Activated T-cell treated with anti-CD3 and anti-CD28 coated beads, Interleukin-2, amount 50 U/mL, for 72 hours (primary cell): ENCODE measurements at regions not wholly inside any gene's neighbourhood (a gene's known extent, or its start where the extent isn't known, plus 50 kb on each side); places are given as distances from the start of the nearest gene placed in this dataset.

Source experiments
- ATAC-seq, 2 donors: fragments of 150-1000 bp; cut with Tn5 transposase; replicated peaks in 1 of 2; 2 replicates each; pipeline ENCODE4 v1.10.0; 2021; ENCODE audit warnings: moderate library complexity in 2 of 2, mild to moderate bottlenecking in 1 of 2
- DNase-seq, 2 donors: peaks; one replicate each; pipeline ENCODE4 v3.0.0; 2021 to 2022; ENCODE audit warnings: mixed read lengths in 1 of 2
- H3K27ac Mint-ChIP-seq: one replicate; pipeline ENCODE4 v1.8.0; 2022; ENCODE audit warnings: mild to moderate bottlenecking, moderate library complexity, mixed read lengths
- H3K27me3 Mint-ChIP-seq: one replicate; pipeline ENCODE4 v1.8.0; 2022; ENCODE audit warnings: low read depth, mixed read lengths
- H3K36me3 Mint-ChIP-seq, 2 donors: one replicate each; pipeline ENCODE4 v1.8.0; 2022; ENCODE audit warnings: mixed read lengths in 2 of 2, mild to moderate bottlenecking in 1 of 2; ENCODE audit not compliant: insufficient read depth in 2 of 2
- H3K4me1 Mint-ChIP-seq: one replicate; pipeline ENCODE4 v1.8.0; 2022; ENCODE audit warnings: low read depth, mixed read lengths
- H3K4me3 Mint-ChIP-seq, 2 donors: one replicate each; pipeline ENCODE4 v1.8.0; 2022; ENCODE audit warnings: mild to moderate bottlenecking in 2 of 2, mixed read lengths in 2 of 2, moderate library complexity in 2 of 2
- H3K9me3 Mint-ChIP-seq, 2 donors: one replicate each; pipeline ENCODE4 v1.8.0; 2022; ENCODE audit warnings: mixed read lengths in 2 of 2

GRCh38 chr2:146666340-146666739 is 1178.5 kb upstream of the ACVR2A start:
- H3K27me3 Mint-ChIP-seq, result no peaks in the 10 kb centered on the region
- DNase-seq (no peak), ATAC-seq (no peak)
- no peak overlapping the region for H3K27ac Mint-ChIP-seq
- no peak overlapping the region for H3K4me3 Mint-ChIP-seq
- no peaks in the 10 kb centered on the region for H3K36me3 Mint-ChIP-seq
- H3K9me3 Mint-ChIP-seq, result no peaks in the 10 kb centered on the region
- H3K4me1 Mint-ChIP-seq, result no peaks in the 10 kb centered on the region

GRCh38 chr2:146665800-146666199 is 1179.0 kb upstream of the ACVR2A start:
- Mint-ChIP-seq H3K27me3 (no peaks in the 10 kb centered on the region), H3K36me3 (no peaks in the 10 kb centered on the region), H3K4me1 (no peaks in the 10 kb centered on the region), H3K27ac (no peak overlapping the region), H3K4me3 (no peak overlapping the region), H3K9me3 (no peaks in the 10 kb centered on the region)
- ATAC-seq, result no peak
- no peak for DNase-seq

GRCh38 chr2:146661473-146662096 is 1183.2 kb upstream of the ACVR2A start:
- ATAC-seq (no peak), DNase-seq (no peak)
- Mint-ChIP-seq H3K4me1 (no peaks in the 10 kb centered on the region), H3K27ac (no peak overlapping the region), H3K4me3 (no peak overlapping the region), H3K36me3 (no peaks in the 10 kb centered on the region), H3K9me3 (no peaks in the 10 kb centered on the region), H3K27me3 (no peaks in the 10 kb centered on the region)

- Mint-ChIP-seq H3K27ac (no peak overlapping the region), H3K27me3 (no peaks in the 10 kb centered on the region), H3K36me3 (no peaks in the 10 kb centered on the region), H3K9me3 (no peaks in the 10 kb centered on the region), H3K4me1 (no peaks in the 10 kb centered on the region), H3K4me3 (no peak overlapping the region)
- ATAC-seq (no peak), DNase-seq (no peak)
Observed at GRCh38 chr2:146659976-146660375, 1184.9 kb upstream of the ACVR2A start.

- Mint-ChIP-seq H3K9me3 (peaks cover 2 to 3% of the 10 kb centered on the region in 2 donors), H3K27me3 (no peaks in the 10 kb centered on the region), H3K4me1 (no peaks in the 10 kb centered on the region), H3K4me3 (no peak overlapping the region), H3K27ac (no peak overlapping the region), H3K36me3 (no peaks in the 10 kb centered on the region)
- no peak for ATAC-seq
- no peak for DNase-seq
Observed at GRCh38 chr2:146652311-146652710, 1192.5 kb upstream of the ACVR2A start.

- no peaks in the 10 kb centered on the region for H3K4me1 Mint-ChIP-seq
- H3K27me3 Mint-ChIP-seq, result no peaks in the 10 kb centered on the region
- no peak for DNase-seq
- no peak overlapping the region for H3K27ac Mint-ChIP-seq
- ATAC-seq, result no peak
- no peak overlapping the region for H3K4me3 Mint-ChIP-seq
- H3K9me3 Mint-ChIP-seq, result peaks cover 2 to 3% of the 10 kb centered on the region in 2 donors
- no peaks in the 10 kb centered on the region for H3K36me3 Mint-ChIP-seq
Observed at GRCh38 chr2:146651361-146651760, 1193.5 kb upstream of the ACVR2A start.

GRCh38 chr2:146642066-146642465 is 1202.8 kb upstream of the ACVR2A start:
- DNase-seq (no peak), ATAC-seq (no peak)
- no peaks in the 10 kb centered on the region for H3K27me3 Mint-ChIP-seq
- H3K36me3 Mint-ChIP-seq, result no peaks in the 10 kb centered on the region
- peaks cover 10 to 14% of the 10 kb centered on the region in 2 donors for H3K9me3 Mint-ChIP-seq
- no peak overlapping the region for H3K27ac Mint-ChIP-seq
- no peak overlapping the region for H3K4me3 Mint-ChIP-seq
- H3K4me1 Mint-ChIP-seq, result no peaks in the 10 kb centered on the region

GRCh38 chr2:146634230-146635097 is 1210.4 kb upstream of the ACVR2A start:
- DNase-seq (no peak), ATAC-seq (no peak)
- Mint-ChIP-seq H3K4me3 (no peak overlapping the region), H3K36me3 (no peaks in the 10 kb centered on the region), H3K4me1 (no peaks in the 10 kb centered on the region), H3K27me3 (no peaks in the 10 kb centered on the region), H3K27ac (no peak overlapping the region), H3K9me3 (no peaks in the 10 kb centered on the region)

GRCh38 chr2:146633159-146633558 is 1211.7 kb upstream of the ACVR2A start:
- no peak for ATAC-seq
- Mint-ChIP-seq H3K36me3 (no peaks in the 10 kb centered on the region), H3K9me3 (no peaks in the 10 kb centered on the region), H3K27ac (no peak overlapping the region), H3K27me3 (no peaks in the 10 kb centered on the region), H3K4me3 (no peak overlapping the region), H3K4me1 (no peaks in the 10 kb centered on the region)
- no peak for DNase-seq

- Mint-ChIP-seq H3K27me3 (no peaks in the 10 kb centered on the region), H3K9me3 (no peaks in the 10 kb centered on the region), H3K27ac (no peak overlapping the region), H3K36me3 (no peaks in the 10 kb centered on the region), H3K4me3 (no peak overlapping the region), H3K4me1 (no peaks in the 10 kb centered on the region)
- ATAC-seq (no peak), DNase-seq (no peak)
Observed at GRCh38 chr2:146632707-146633106, 1212.1 kb upstream of the ACVR2A start.

GRCh38 chr2:146624430-146625160 is 1220.2 kb upstream of the ACVR2A start:
- Mint-ChIP-seq H3K27me3 (no peaks in the 10 kb centered on the region), H3K4me1 (no peaks in the 10 kb centered on the region), H3K9me3 (peaks cover 0 to 1% of the 10 kb centered on the region in 2 donors), H3K4me3 (no peak overlapping the region), H3K36me3 (no peaks in the 10 kb centered on the region), H3K27ac (no peak overlapping the region)
- ATAC-seq (no peak), DNase-seq (no peak)

GRCh38 chr2:146623771-146624170 is 1221.1 kb upstream of the ACVR2A start:
- peaks cover 1 to 3% of the 10 kb centered on the region in 2 donors for H3K9me3 Mint-ChIP-seq
- H3K36me3 Mint-ChIP-seq, result no peaks in the 10 kb centered on the region
- no peak overlapping the region for H3K4me3 Mint-ChIP-seq
- ATAC-seq, result no peak
- no peaks in the 10 kb centered on the region for H3K4me1 Mint-ChIP-seq
- DNase-seq, result no peak
- H3K27ac Mint-ChIP-seq, result no peak overlapping the region
- H3K27me3 Mint-ChIP-seq, result no peaks in the 10 kb centered on the region

GRCh38 chr2:146621656-146622055 is 1223.2 kb upstream of the ACVR2A start:
- H3K27me3 Mint-ChIP-seq, result no peaks in the 10 kb centered on the region
- no peaks in the 10 kb centered on the region for H3K36me3 Mint-ChIP-seq
- no peaks in the 10 kb centered on the region for H3K4me1 Mint-ChIP-seq
- no peak overlapping the region for H3K4me3 Mint-ChIP-seq
- DNase-seq, result no peak
- H3K9me3 Mint-ChIP-seq, result peaks cover 1 to 3% of the 10 kb centered on the region in 2 donors
- ATAC-seq, result no peak
- H3K27ac Mint-ChIP-seq, result no peak overlapping the region
